GM19397 (cell line): ENCODE measurements at regions not wholly inside any gene's neighbourhood (a gene's known extent, or its start where the extent isn't known, plus 50 kb on each side); places are given as distances from the start of the nearest gene placed in this dataset.
A peak's percentile ranks its signal among the peaks of the same experiment; 100 is the strongest.
"Not testable (repeated sequence)": the region's sequence is repeated elsewhere in the genome, so short reads cannot be mapped to it uniquely, and the experiment has no call there.

Experiments used
- ATAC-seq: cut with Tn5 transposase; IDR thresholded peaks from one replicate; pipeline ENCODE4 v1.9.1; 2021; ENCODE audit warnings: mild to moderate bottlenecking, moderate library complexity; ENCODE audit not compliant: unreplicated experiment

DNA sequence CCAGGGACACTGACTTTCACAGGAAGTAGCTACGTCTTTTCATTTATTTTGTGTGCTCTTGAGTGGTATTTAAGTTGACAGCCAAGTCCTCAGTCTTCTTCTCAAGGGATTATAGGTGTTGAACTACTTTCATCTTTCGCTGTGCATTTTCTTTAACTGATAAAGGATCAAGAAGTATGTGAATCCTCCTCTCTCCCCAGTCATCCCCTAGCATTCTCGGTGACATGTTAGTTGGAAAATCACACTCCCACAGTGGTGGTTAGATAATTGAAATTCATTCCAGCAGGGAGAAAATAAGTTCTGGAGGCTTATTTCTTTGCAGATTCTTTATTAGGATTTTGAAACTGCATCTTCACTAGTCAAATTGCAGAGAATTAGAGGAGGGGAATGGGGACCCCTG lies 569.4 kb downstream of the MEI4 start:
- ATAC-seq = no peak

DNA sequence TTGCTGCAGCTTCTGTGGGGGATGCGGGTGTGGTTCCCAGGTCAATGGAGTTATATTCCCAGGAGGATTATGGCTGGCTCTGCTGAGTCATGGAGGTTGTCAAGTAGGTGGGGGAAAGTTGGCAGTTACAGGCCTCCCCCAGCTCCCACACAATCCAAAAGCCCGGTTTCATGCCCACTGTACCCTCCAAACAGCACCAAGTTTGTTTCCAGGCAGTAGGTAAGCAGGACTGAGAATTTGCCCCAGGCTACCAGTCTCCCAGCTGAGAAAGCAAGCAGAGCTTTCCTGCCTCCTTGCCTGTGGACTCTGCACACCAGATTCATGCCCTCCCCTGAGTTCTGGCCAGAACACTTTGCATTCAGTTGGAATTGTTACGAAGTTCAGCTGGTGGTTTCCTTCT lies 578.2 kb downstream of the MEI4 start:
- ATAC-seq = no peak

DNA sequence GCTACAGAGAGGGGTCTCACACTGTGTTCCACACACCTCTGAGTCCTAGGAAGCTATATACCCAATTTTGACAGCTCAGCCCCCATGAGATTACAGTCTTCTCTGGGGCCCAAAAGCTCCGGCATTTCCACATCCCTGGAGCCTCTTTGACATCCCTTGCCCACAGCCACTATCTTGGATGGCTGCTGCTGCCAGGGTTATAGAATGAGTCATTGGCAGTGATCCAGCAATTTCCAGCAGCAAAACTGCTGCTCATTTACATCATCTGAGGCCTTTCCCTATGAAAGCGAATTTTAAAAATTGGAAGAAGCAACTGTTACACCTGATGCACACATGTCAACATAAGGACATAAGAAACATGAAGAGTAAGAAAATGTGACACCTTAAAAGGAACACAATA lies 590.7 kb downstream of the MEI4 start:
- ATAC-seq = no peak

DNA sequence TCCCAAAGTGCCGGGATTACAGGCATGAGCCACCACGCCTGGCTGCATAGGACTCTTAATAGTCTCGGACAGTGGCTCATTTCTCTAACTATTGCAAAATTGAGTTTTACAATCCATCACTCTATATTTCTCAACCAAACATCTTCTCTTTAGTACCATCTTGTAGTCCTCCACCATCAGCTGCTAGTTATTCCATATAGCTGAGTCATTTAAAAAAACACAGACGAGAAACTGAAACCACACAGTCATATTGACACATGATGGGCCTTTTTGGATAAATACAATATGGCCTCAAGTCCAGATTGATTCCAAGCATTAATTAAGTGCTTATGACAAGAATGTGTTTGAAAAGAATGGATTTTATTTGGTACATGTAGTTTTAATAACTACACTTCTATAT lies 599.1 kb downstream of the MEI4 start:
- ATAC-seq = no peak

DNA sequence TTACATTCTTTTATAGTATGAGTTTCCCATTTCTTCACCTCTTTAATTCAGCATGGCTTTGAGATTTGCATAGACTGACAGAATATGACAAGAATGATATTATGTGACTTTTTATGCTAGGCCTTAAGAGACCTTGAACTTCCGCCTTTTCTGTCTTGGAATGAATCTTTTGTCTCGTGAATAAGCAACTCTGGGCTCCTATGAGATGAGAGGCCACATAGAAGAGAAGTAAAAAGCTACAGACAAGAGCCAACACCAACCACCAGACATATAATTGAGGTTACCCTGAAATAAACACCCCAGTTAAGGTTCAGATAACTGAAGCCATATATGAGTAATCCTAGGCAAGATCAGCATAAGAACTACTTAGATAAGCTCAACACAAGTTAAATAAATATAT lies 600.8 kb downstream of the MEI4 start:
- ATAC-seq = no peak

DNA sequence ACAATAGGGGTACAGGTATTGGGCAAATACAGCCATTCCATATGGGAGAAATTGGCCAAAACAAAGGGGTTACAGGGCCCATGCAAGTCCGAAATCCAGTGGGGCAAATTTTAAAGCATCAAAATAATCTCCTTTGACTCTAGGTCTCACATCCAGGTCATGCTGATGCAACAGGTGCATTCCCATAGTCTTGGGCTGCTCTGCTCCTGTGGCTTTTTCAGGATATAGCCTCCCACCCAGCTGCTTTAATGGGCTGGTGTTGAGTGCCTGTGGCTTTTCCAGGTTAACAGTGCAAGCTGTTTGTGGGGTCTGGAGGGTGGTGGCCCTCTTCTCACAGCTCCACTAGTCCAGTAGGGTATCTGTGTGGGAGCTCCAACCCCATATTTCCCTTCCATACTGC lies 607.1 kb downstream of the MEI4 start:
- ATAC-seq = no peak

DNA sequence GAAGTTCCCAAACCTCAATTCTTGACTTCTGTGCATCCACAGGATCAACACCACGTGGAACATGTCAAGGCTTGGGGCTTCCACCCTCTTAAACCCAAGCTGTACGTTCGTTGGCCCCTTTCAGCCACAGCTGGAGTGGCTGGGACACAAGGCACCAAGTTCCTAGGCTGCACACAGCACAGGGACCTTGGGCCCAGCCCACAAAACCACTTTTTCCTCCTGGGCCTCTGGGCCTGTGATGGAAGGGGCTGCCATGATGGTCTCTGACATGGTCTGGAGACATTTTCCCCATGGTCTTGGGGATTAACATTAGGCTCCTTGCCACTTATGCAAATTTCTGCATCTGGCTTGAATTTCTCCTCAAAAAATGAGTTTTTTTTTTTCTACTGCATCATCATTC lies 606.9 kb upstream of the IRAK1BP1 start:
- ATAC-seq = not testable (repeated sequence)

DNA sequence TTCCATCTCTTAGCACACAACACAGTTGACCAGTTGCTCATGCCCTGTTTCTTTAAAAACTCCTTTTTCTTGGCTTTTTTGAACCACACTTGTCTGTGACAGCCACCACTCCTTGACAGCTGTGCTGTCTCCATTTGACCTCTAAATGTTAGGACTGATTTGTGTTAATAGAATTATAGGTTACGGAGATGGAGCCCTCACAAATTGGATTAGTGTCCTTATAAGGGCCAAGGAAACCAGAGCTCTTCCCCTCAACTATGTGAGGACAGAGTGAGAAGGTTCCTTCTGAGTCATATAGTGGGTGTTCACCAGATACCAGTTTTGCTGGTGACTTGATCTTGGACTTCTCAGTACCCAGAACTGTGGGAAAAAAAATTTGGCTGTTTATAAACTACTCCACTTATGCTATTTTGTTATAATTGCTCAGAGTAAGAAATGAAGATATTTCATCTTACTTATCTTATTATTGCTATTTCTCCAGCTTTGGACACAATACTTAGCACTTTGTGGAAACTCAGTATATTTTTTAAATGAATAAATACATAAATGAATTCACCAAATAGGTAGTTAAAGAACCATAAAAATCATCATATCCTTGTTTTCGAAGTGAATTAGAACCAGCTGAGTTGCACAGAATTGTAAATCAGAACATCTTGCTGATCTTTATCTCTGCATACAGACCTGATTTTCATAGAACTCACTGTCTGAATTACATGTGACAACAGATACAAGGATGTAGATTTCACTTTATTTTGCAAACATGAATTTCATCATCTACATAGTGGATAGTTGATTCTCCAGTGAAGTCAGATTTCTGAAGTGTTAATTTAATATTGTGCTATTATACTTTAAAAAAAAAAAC lies 598.5 kb upstream of the IRAK1BP1 start:
- ATAC-seq = no peak

DNA sequence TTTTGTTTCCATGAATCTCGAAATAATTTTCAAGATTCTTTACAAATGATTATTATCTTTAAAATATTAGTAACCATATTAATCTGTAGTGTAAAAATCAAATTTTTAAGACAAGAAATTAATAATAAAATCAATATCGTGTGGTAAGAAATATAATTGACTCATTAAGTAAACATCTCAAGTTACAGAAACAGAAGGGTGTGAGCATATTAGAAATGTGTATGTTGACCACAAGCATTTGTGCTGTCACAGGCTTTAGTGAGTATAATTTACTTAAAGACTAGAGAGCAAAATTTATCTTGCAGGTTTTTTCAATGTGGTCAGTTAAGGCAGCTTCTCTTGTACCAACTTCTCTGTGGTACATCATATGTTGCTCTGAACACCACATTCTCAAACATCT lies 566.5 kb upstream of the IRAK1BP1 start:
- no peak for ATAC-seq

DNA sequence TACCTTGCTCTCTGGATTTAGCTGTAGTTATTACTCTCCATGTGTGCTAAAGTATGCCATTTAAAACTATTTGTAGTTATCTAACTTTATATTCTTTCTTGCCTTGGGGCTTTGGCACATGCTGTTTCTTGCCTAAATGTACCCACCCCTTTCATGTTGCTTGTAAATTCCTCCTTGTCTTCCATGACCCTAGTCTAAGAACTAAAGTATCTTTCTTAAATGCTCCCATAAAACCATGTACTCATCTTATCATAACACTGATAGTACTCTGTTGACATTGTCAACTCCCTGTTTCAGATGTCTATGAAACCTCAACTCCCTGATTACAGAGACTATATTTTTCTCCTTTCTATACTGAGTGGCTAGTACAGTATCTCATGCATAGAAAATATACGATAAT lies 564.9 kb upstream of the IRAK1BP1 start:
- ATAC-seq = no peak

DNA sequence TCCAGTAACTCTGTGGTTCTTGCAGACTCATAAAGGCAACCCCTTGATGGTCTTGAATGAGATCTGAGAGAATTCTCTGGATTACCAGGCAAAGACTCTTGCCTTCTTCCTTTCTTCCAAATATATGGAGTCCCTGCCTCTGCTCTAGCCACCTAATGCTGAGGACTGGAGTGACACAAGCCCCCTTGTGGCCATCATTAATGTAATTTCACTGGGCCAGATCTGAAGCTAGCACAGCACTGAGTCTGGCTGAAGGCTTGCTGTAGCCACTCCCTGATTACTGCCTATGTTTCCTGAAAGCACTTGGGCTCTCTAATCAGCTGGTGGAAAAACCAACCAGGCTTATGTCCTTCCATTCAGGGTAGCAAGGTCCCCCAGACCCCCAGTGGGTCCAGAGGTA lies 559.3 kb upstream of the IRAK1BP1 start:
- peak; percentile 47 for ATAC-seq

DNA sequence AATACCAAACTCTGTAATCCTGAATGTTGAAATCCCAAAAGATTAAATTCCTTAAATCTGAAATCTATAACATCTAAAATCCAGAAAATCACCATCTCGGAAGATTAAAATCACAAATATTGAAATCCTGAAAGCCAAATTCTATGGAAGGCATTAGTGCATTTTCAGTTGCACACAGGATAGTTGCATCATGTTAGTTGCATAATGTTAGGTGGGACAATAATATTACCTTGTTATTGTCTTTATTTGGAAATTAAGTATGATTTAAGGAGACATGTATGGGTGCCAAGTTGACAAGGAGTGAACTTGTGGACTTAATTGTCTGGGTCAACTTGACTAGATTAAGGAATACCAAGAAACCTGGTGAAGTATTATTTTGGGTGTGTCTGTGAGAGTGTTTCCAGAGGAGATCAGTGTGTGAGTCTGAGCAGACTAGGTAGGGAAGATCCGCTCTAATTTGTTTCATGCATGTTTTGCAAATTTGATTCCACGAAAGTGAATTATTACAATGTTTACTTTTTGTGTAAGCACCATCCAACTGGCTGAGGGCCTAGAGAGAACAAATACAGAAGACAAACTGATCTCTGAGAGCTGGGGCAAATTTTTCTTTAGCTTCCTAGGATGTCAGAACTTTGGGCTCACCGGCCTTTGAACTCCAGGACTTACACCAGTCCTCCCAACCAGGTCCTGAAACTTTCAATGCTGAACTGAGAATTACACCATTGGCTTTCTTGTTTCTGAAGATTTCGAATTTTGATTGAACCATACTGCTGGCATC lies 545.1 kb upstream of the IRAK1BP1 start:
- ATAC-seq = no peak

DNA sequence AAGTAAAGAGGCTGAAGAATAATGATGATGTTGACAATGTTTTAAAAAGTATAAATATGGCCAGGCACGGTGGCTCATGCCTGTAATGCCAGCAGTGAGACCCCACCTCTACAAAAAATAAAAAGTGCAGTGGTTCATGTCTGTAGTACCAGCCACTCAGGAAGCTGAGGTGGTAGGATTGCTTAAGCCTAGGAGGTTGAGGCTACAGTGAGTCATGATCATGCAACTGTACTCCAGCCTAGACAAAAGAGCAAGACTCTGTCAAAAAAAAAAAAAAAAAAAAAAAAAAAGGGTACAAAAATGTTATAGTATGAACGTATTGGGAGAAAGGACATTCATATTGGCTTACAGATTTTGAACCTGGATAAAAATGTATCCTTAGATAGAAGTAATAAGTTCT lies 543.1 kb upstream of the IRAK1BP1 start:
- ATAC-seq = no peak

DNA sequence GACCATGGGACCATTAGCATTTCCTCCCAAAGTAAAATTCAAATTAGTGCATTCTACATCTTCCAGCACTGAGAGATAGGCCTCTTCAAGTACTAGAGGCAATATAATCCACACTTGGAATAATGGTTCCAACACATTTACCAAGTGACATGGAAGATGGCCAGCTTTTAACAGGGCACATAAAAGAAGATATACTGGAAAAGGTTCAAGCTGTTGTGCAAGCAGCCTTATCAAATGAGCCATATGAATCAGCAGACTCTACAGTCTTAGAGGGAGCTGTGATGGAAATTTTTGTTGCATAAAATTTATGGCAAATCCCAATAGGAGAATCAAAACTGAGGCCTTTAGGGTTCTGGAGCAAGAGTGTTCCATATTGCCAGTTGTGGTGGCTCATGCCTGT lies 526.6 kb upstream of the IRAK1BP1 start:
- ATAC-seq = no peak

DNA sequence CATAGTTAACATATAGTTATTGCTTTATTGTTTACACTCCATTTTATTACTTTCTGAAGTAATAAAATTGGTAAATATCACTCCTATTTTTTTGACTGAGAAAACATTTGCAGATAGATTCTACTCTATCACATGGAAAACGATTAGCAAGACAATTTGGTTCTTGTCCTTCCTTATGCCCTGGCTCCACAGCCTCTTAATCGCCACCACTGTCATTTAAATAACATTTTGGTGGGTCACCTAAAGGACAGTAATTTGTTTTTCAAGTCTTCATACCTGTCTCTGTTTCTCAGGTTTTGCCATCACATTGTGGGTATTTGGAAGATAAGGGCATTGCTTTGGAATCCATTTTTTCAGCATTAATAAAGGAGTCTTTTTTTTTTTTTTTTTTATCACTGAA lies 521.5 kb upstream of the IRAK1BP1 start:
- ATAC-seq = no peak

DNA sequence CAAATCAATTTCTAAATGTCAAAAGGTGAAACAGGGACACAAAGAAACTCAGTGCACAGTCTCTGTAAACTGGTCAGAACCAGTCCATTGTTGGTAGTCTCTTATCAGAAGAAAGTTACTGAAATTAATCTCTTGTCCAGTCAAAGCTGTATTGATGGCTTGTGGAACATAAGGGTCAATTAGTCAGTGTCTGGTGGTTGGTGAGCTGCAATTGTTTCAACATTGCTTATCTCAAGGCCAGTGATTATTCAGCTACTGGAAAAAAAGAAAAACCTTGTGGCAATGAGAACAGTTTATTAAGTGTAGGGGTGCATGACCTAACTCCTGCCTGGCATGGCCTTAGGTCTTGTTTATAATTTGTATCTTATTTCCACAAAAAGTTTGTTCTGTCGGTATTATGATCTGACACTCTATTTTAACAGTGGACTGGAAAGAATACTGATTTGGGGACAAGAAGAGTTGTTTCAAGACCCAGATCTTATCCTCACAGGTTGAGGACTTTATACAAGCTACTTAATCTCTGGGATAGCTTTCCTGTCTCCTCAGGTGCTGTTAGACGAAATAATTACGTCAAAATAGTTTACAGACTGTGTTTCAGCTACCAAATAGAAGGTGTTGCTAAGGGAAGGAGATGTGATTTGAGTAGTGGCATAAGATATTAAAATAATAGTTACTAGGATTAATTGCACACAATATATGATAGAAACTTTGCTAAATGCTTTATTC lies 520.0 kb upstream of the IRAK1BP1 start:
- no peak for ATAC-seq

DNA sequence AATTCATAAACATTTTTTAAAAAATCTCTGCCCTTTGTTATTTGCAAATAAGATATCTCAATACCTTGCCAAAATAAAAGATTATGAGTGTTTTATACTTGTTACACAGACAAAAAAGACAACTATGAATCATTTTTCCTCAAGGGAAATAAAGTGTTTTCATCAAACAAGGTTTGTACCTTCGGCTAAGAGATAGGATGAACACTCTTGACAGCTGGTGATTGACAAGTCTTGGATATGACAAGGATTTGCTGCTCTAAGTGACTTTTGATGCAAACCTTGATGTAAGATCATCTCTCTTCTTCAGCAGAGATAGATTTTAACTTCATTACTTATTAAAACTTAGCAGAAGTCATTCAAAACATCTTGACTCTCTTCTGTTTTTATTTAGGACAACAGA lies 514.3 kb upstream of the IRAK1BP1 start:
- no peak for ATAC-seq

DNA sequence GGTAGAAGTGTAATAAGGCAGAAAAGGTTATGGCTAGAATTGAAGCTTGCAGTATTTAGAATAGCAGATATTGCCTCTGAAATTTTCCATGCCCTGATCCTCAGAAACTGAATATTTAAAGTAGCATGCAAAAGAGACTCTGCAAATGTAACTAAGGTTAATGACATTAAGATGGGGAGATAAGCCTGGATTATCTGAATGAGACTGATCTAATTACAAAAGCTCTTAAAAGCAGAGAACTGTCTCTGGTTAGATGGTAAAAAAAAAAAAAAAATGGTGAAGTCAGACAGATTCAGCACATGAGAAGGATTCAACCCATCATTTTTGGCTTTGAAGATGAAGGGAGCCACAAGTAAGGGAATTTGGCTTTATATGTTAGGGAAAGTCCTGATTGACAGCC lies 503.7 kb upstream of the IRAK1BP1 start:
- ATAC-seq = no peak

DNA sequence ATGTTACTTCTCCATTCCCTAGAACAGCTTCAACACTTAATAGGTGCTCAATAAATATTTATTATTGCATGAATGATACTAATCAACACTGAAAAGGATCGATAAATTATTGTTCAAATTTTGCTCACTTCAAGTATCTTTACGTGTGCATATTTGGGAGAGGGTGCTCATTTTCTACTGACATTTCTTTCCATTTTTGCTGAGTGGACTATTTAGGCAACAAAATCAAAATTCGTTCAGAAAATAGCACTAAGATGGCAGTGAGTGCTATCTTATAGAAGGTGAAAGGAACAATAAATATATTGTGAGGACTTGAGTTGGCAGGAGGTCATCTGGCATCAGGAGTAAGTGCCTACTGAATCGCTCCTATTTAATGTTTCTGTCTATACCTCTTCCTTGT lies 501.9 kb upstream of the IRAK1BP1 start:
- ATAC-seq = no peak

DNA sequence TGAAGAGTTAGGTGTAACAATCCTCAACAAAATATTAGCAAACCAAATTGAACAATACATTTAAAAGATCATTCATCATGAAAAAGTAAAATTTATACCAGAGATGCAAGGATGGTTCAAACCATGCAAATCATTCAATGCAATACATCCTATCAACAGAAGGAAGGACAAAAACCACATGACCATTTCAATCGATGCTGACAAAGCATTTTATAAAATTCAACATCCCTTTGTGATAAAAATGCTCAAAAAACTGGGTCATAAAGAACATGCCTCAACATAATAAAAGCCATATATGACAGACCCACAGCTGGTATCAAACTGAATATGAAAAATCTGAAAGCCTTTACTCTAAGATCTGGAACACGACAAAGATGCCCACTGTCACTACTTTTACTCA lies 490.3 kb upstream of the IRAK1BP1 start:
- ATAC-seq = no peak

DNA sequence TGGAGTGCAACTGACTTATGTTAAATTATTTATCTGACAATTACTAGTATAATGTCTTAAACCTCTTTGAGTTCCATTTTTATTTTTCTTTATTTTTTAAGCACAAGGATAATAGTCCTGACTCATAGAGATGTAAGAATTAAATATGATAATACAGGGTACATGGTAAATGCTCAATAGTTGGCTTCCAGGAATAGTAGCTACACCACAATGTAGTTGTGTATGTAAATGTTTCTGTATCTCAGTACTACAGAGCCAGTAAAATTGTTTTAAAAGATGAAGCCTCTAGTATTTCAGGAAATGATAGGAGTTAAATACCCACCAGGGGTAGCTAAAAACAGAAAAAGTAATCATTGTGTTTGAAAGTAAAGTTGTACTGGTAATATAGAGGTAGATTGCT lies 487.4 kb upstream of the IRAK1BP1 start:
- no peak for ATAC-seq

DNA sequence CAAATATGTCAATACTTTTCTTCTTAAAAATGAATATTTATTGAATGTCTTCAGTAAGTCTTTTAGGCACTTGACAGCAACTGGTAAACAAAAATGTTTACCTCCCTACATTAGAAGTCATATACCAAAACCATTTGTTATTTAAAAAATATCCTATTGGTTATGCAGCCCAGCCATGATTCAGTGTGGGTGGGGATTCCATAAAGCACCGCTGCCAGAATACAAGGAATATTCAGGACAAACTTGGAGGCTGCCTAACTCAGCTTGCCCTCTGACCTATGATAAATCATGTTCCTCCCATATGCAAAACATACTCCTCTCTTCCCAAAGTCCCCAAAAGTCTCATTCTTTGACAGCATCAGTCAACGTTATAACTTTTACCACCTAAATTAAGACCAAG lies 486.8 kb upstream of the IRAK1BP1 start:
- ATAC-seq = no peak
